Parathyroid adenoma (tissue), 2 donors: ENCODE measurements at regions not wholly inside any gene's neighbourhood (a gene's known extent, or its start where the extent isn't known, plus 50 kb on each side); places are given as distances from the start of the nearest gene placed in this dataset.

Experiments used
- H2AFZ ChIP-seq: fragments of 300-600 bp; sonication (generic); one replicate; pipeline ENCODE4 v1.7.0; 2017; ENCODE audit warnings: antibody characterized with exemption, mild to moderate bottlenecking
- H3K27ac ChIP-seq: fragments of 300-600 bp; sonication (generic); one replicate; pipeline ENCODE4 v1.7.0; 2017
- H3K27me3 ChIP-seq: fragments of 300-600 bp; sonication (generic); one replicate; pipeline ENCODE4 v1.7.0; 2017; ENCODE audit warnings: low read length; ENCODE audit not compliant: control insufficient read depth, insufficient read depth
- H3K36me3 ChIP-seq: fragments of 300-600 bp; sonication (generic); one replicate; pipeline ENCODE4 v1.7.0; 2017; ENCODE audit warnings: low read length; ENCODE audit not compliant: control insufficient read depth, insufficient read depth
- H3K4me1 ChIP-seq: fragments of 300-600 bp; sonication (generic); one replicate; pipeline ENCODE4 v1.7.0; 2017; ENCODE audit warnings: control low read depth
- H3K4me2 ChIP-seq: fragments of 300-600 bp; sonication (generic); one replicate; pipeline ENCODE4 v1.7.0; 2017; ENCODE audit warnings: low read length
- H3K4me3 ChIP-seq: fragments of 300-600 bp; sonication (generic); one replicate; pipeline ENCODE4 v1.7.0; 2017; ENCODE audit warnings: low read depth, low read length
- H3K79me2 ChIP-seq: fragments of 300-600 bp; sonication (generic); one replicate; pipeline ENCODE4 v1.7.0; 2017; ENCODE audit warnings: control low read depth
- H3K9ac ChIP-seq: fragments of 300-600 bp; sonication (generic); one replicate; pipeline ENCODE4 v1.7.0; 2017; ENCODE audit warnings: mild to moderate bottlenecking
- H3K9me3 ChIP-seq: fragments of 300-600 bp; sonication (generic); one replicate; pipeline ENCODE4 v1.7.0; 2017; ENCODE audit warnings: low read length; ENCODE audit not compliant: control insufficient read depth
- TF ChIP-seq, protein P1 (sequence below): fragments of 300-600 bp; sonication (generic); IDR thresholded peaks from one replicate; pipeline ENCODE4 v1.7.0; 2017; ENCODE audit warnings: antibody characterized with exemption, mild to moderate bottlenecking
- donor health status: primary hyperparathyroidism.

DNA sequence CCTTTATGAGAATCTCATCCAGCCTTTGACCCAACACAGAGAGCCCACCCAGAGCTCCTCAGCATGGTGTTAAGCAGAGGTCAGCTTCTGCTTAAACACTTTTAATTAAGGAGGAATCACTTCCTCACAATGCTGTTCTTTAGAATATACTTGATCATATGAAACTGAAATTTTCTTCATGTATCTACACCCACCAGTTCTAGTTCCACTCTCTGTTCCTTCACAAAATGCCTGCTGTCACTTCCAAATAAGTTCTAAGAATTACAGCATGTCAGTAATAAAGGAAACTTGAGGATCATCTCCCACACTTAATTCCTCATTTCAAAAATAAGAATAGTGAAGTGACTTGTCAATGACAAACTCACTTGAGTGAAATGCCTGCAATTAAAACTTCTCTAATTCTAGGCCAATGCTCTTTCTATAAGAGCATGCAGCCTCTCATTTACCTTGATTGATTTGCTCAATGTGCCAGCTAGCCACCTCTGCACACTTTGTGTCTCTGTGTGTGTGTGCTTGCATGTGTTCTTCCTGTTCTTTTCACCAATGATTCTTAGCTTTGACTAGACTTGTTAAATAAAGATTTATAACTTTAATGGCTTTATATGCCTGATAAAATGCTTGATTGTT is 356.3 kb downstream of the PLPP3 start:
- TF ChIP-seq, protein P1, sequence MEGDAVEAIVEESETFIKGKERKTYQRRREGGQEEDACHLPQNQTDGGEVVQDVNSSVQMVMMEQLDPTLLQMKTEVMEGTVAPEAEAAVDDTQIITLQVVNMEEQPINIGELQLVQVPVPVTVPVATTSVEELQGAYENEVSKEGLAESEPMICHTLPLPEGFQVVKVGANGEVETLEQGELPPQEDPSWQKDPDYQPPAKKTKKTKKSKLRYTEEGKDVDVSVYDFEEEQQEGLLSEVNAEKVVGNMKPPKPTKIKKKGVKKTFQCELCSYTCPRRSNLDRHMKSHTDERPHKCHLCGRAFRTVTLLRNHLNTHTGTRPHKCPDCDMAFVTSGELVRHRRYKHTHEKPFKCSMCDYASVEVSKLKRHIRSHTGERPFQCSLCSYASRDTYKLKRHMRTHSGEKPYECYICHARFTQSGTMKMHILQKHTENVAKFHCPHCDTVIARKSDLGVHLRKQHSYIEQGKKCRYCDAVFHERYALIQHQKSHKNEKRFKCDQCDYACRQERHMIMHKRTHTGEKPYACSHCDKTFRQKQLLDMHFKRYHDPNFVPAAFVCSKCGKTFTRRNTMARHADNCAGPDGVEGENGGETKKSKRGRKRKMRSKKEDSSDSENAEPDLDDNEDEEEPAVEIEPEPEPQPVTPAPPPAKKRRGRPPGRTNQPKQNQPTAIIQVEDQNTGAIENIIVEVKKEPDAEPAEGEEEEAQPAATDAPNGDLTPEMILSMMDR, result no peak
- Histone ChIP-seq H3K4me1 (no peaks in the 10 kb centered on the region), H3K27me3 (no peaks in the 10 kb centered on the region), H3K9me3 (no peaks in the 10 kb centered on the region), H3K9ac (no peak overlapping the region), H3K4me2 (no peak overlapping the region), H2AFZ (no peak overlapping the region), H3K27ac (no peak overlapping the region), H3K4me3 (no peak overlapping the region), H3K79me2 (no peaks in the 10 kb centered on the region), H3K36me3 (no peaks in the 10 kb centered on the region)

DNA sequence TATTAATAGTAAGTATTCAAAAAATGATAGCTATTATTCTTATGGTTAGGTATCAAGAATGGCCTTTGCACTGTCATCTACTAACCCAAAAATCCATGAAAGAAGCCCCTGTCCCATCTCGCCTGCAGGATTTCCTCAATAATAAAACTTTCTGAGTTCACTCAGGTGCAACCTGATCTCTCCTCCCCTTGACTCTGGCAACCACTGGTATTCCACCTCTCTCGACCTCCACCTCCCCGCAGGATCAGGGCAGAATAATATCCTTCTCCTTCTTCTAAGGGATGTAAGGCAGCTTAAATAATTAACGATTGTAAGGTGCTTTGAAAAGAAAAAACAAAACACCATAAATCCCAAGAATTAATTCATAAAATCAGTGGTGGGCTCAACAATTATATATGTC is 359.3 kb downstream of the PLPP3 start:
- H3K27me3 ChIP-seq, result no peaks in the 10 kb centered on the region
- H3K9ac ChIP-seq, result no peak overlapping the region
- TF ChIP-seq, protein P1, result no peak
- H3K4me2 ChIP-seq, result no peak overlapping the region
- H3K4me1 ChIP-seq, result no peaks in the 10 kb centered on the region
- H2AFZ ChIP-seq, result no peak overlapping the region
- H3K9me3 ChIP-seq, result no peaks in the 10 kb centered on the region
- H3K4me3 ChIP-seq, result no peak overlapping the region
- no peaks in the 10 kb centered on the region for H3K36me3 ChIP-seq
- no peaks in the 10 kb centered on the region for H3K79me2 ChIP-seq
- H3K27ac ChIP-seq, result no peak overlapping the region

DNA sequence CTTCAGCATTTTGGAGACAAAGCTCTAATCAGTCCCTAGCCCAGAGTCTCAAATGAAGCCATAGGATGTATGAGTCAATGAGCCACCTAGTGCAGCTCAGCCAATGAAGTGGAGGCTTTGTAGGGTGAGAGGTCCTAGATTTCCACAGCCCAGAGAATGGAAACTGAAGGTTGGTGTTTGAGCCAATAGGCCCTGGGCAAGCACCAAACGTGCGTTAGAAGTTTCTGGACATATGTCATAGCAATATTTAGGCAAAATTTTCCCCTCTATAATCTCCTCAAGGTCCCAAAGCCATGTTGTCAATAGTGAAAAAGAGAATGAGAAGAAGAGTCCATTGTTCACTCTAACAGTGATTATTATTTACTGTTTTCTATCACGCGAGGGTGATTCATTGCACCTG is 361.3 kb downstream of the PLPP3 start:
- H3K36me3 ChIP-seq, result no peaks in the 10 kb centered on the region
- H3K4me2 ChIP-seq, result no peak overlapping the region
- no peaks in the 10 kb centered on the region for H3K4me1 ChIP-seq
- H3K27me3 ChIP-seq, result no peaks in the 10 kb centered on the region
- no peak overlapping the region for H3K9ac ChIP-seq
- no peak overlapping the region for H2AFZ ChIP-seq
- H3K4me3 ChIP-seq, result no peak overlapping the region
- H3K79me2 ChIP-seq, result no peaks in the 10 kb centered on the region
- TF ChIP-seq, protein P1, result no peak
- H3K9me3 ChIP-seq, result no peaks in the 10 kb centered on the region
- no peak overlapping the region for H3K27ac ChIP-seq

DNA sequence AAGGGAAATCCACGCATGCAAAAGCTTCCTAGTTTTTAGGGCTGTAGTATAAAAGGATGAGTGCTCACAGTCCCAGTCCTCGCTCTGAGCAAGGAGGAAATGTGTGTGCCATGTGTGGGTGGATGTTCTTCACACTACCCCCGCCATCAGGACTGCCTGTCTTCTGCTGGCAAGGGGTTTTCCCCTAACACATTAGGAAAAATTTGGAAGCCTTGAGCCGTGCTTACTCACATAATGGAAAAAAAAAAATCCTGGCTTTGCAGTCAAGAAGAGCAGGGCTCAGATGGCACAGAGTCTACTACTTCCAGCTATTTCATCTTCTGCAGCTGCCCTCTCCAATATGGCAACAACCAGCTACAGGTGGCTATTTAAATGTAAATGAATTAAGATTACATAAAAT is 363.1 kb downstream of the PLPP3 start:
- Histone ChIP-seq H2AFZ (no peak overlapping the region), H3K9me3 (no peaks in the 10 kb centered on the region), H3K27me3 (no peaks in the 10 kb centered on the region), H3K4me1 (no peaks in the 10 kb centered on the region), H3K27ac (no peak overlapping the region), H3K4me2 (no peak overlapping the region), H3K79me2 (no peaks in the 10 kb centered on the region), H3K36me3 (no peaks in the 10 kb centered on the region), H3K9ac (no peak overlapping the region), H3K4me3 (no peak overlapping the region)
- TF ChIP-seq, protein P1, result no peak

DNA sequence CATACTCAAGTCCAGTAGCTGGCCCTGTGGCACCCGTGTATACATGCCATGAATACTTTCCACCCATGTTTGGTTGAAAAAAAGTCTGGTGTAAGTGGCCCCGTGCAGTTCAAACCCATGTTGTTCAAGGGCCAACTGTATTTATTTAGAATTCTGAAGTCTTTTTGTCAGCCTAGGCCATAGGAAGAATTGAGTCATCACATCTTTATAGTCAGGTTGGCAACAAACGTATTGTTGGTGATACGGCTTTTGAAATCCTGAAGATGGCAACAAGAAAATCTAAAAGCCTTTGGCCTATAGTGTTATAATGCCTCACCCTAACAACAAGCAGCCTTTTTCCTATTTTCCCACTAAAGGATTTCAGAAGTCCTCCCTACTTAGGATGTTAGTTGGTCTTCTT is 363.6 kb downstream of the PLPP3 start:
- H3K9ac ChIP-seq, result no peak overlapping the region
- no peaks in the 10 kb centered on the region for H3K9me3 ChIP-seq
- no peaks in the 10 kb centered on the region for H3K79me2 ChIP-seq
- H3K27ac ChIP-seq, result no peak overlapping the region
- H3K4me3 ChIP-seq, result no peak overlapping the region
- TF ChIP-seq, protein P1, result no peak
- H3K4me1 ChIP-seq, result no peaks in the 10 kb centered on the region
- H3K36me3 ChIP-seq, result no peaks in the 10 kb centered on the region
- H3K27me3 ChIP-seq, result no peaks in the 10 kb centered on the region
- no peak overlapping the region for H2AFZ ChIP-seq
- no peak overlapping the region for H3K4me2 ChIP-seq
